Activated CD8-positive, alpha-beta memory T cell treated with anti-CD3 and anti-CD28 coated beads for 48 hours (primary cell): ENCODE measurements at regions not wholly inside any gene's neighbourhood (a gene's known extent, or its start where the extent isn't known, plus 50 kb on each side); places are given as distances from the start of the nearest gene placed in this dataset.
"Not testable (repeated sequence)": the region's sequence is repeated elsewhere in the genome, so short reads cannot be mapped to it uniquely, and the experiment has no call there.

ENCODE experiments used
- DNase-seq, 3 experiments: peaks; one replicate each; pipeline ENCODE4 v3.0.0-alpha.2; 2020; ENCODE audit warnings: low read depth in 2 of 3, low spot score in 2 of 3

GRCh38 chrX:115909017-115909416 is 261.5 kb upstream of the AGTR2 start:
- DNase-seq: no peak

- DNase-seq: no peak
Observed at GRCh38 chrX:115911967-115912366, 258.6 kb upstream of the AGTR2 start.

- no peak for DNase-seq
Observed at GRCh38 chrX:115912372-115912897, 258.1 kb upstream of the AGTR2 start.

GRCh38 chrX:115913575-115913974 is 257.0 kb upstream of the AGTR2 start:
- no peak for DNase-seq

GRCh38 chrX:115915625-115916024 is 254.9 kb upstream of the AGTR2 start:
- DNase-seq: not testable (repeated sequence)

GRCh38 chrX:115929480-115929879 is 241.1 kb upstream of the AGTR2 start:
- DNase-seq: no peak

GRCh38 chrX:115936008-115936407 is 234.5 kb upstream of the AGTR2 start:
- DNase-seq: no peak

GRCh38 chrX:115939070-115939469 is 231.5 kb upstream of the AGTR2 start:
- DNase-seq: no peak

GRCh38 chrX:115939636-115940160 is 230.8 kb upstream of the AGTR2 start:
- DNase-seq: no peak

- no peak for DNase-seq
Observed at GRCh38 chrX:115940348-115940747, 230.2 kb upstream of the AGTR2 start.

- peak in 1 of 3 experiments; percentile 5 for DNase-seq
Observed at GRCh38 chrX:115940888-115941332, 229.6 kb upstream of the AGTR2 start.

GRCh38 chrX:115941388-115941787 is 229.2 kb upstream of the AGTR2 start:
- no peak for DNase-seq

GRCh38 chrX:115946059-115946458 is 224.5 kb upstream of the AGTR2 start:
- DNase-seq: no peak

- DNase-seq: no peak
Observed at GRCh38 chrX:115948018-115948923, 222.3 kb upstream of the AGTR2 start.

- DNase-seq: no peak
Observed at GRCh38 chrX:115949900-115950822, 220.4 kb upstream of the AGTR2 start.

- no peak for DNase-seq
Observed at GRCh38 chrX:115952417-115953092, 218.0 kb upstream of the AGTR2 start.

- no peak for DNase-seq
Observed at GRCh38 chrX:115957862-115958490, 212.6 kb upstream of the AGTR2 start.

- no peak for DNase-seq
Observed at GRCh38 chrX:115958687-115959359, 211.7 kb upstream of the AGTR2 start.

- no peak for DNase-seq
Observed at GRCh38 chrX:115960440-115961084, 210.0 kb upstream of the AGTR2 start.
